Loucy (cell line): ENCODE measurements at regions not wholly inside any gene's neighbourhood (a gene's known extent, or its start where the extent isn't known, plus 50 kb on each side); places are given as distances from the start of the nearest gene placed in this dataset.

Experiments used
- CTCF ChIP-seq: fragments of 200-600 bp; sonication (generic); conservative IDR thresholded peaks from 2 replicates; pipeline ENCODE4 v1.5.1; 2014; ENCODE audit warnings: mild to moderate bottlenecking, antibody characterized with exemption, low read length
- EZH2phosphoT487 ChIP-seq: fragments of 200-600 bp; IDR thresholded peaks from 2 replicates; pipeline ENCODE4 v1.6.1; 2018; ENCODE audit warnings: antibody characterized with exemption, mild to moderate bottlenecking, moderate library complexity, borderline replicate concordance

GRCh38 chrX:38857736-38858523 is 56.7 kb downstream of the MID1IP1 start:
- TF ChIP-seq CTCF: no peak
- no peak for TF ChIP-seq EZH2phosphoT487
